GM18498 (cell line): ENCODE measurements at regions not wholly inside any gene's neighbourhood (a gene's known extent, or its start where the extent isn't known, plus 50 kb on each side); places are given as distances from the start of the nearest gene placed in this dataset.
"Not testable (repeated sequence)": the region's sequence is repeated elsewhere in the genome, so short reads cannot be mapped to it uniquely, and the experiment has no call there.

Experiments
- ATAC-seq: cut with Tn5 transposase; IDR thresholded peaks from one replicate; pipeline ENCODE4 v1.9.1; 2021; ENCODE audit warnings: mild to moderate bottlenecking, moderate library complexity; ENCODE audit not compliant: unreplicated experiment

DNA sequence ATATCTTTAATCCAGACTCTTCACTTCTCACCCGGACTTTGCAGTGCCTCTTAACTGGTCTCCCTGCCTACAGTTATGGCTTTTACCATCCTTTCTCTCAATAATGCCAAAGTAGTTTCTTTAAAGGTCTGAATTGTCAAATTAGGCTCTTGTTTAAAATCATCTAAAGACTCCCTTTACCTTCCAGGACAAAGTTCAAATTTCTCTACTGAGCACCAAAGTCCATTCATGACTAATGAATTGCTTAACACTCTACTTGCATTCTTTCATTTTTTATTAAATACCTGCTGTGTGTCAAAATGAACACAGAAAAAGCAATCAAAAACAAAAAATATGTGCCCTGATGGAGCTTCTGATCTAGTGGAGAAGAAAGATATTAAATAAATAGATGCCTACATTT is 472.4 kb upstream of the UBE2E2 start:
- no peak for ATAC-seq

- no peak for ATAC-seq
These were observed 471.2 kb upstream of the UBE2E2 start for GRCh38 chr3:22731901-22732300.

- ATAC-seq = no peak
These were observed 470.5 kb upstream of the UBE2E2 start for GRCh38 chr3:22732641-22733040.

DNA sequence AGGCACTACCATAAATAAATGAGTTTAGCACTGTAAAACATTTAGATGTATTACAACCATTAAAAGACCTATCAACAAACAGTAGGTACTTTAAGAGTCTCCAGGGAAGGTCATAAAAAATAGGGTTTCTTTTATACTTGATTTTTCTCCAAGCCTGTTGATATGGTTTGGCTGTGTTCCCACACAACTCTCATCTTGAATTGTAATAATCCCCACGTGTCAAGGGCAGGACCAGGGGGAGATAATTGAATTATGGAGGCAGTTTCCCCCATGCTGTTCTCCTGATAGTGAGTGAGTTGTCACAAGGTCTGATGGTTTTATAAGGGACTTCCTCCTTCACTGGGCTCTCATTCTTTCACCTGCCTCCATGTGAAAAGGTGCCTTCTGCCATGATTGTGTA is 468.9 kb upstream of the UBE2E2 start:
- ATAC-seq = no peak

DNA sequence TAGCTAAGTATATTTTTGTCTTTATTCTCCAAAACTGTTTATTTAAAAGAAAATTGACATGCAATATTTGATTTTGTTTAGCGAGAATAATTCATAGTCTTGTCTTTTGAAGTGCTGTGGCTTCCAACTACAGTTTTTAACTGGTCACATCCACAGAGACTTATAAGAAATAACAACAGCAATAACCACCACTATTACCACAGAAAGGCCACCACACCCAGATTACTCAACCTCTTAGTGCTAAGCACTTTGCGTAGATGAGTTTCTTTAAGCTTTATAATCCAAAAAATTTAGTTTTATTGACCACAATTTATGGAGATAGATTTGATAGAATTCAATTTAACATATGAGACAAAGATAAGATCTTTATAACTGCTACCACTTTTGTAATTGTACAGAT is 468.4 kb upstream of the UBE2E2 start:
- ATAC-seq = no peak

DNA sequence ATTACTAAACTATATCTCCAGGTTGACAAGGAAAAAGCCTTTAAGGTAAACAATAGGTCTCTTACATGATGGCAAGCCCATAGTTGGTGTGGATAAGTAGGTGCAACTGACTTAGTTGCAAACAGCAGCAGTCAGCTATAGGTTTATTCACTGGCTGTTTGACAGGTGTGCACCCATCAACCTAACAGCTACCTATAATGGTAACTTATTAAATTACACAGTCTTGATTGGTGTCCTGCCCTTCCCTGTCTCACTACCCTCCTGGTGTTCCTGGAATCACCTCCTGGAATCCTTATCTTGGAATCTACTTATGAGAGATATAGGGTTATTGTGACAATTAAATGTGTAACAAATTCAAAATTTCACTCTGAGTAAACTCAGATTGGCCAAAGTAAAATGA is 467.8 kb upstream of the UBE2E2 start:
- ATAC-seq = no peak

- not testable (repeated sequence) for ATAC-seq
These were observed 459.7 kb upstream of the UBE2E2 start for GRCh38 chr3:22743386-22743785.

DNA sequence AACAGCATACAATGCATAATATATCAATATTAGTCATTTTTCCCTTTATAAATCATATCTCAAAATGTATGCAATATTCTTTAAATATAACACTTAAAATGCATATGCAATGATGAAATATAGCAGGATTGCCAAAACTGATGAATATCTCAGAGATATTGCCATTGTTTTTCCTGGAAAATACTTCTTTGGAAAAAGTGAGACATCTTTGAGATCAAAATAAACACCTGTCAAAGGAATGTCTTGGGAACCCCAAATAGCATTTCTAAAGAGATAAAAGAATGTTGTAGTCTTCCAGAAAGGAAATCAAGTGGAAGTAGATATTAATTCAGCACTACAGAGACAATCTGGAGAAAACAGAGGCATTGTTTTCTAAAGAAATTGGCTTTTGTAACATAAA is 457.8 kb upstream of the UBE2E2 start:
- ATAC-seq = no peak

GRCh38 chr3:22746221-22746620 is 456.9 kb upstream of the UBE2E2 start:
- no peak for ATAC-seq

GRCh38 chr3:22748453-22749045 is 454.6 kb upstream of the UBE2E2 start:
- ATAC-seq = no peak

GRCh38 chr3:22759636-22760310 is 443.4 kb upstream of the UBE2E2 start:
- no peak for ATAC-seq

GRCh38 chr3:22765679-22766078 is 437.4 kb upstream of the UBE2E2 start:
- ATAC-seq = no peak

GRCh38 chr3:22777834-22778233 is 425.3 kb upstream of the UBE2E2 start:
- no peak for ATAC-seq

DNA sequence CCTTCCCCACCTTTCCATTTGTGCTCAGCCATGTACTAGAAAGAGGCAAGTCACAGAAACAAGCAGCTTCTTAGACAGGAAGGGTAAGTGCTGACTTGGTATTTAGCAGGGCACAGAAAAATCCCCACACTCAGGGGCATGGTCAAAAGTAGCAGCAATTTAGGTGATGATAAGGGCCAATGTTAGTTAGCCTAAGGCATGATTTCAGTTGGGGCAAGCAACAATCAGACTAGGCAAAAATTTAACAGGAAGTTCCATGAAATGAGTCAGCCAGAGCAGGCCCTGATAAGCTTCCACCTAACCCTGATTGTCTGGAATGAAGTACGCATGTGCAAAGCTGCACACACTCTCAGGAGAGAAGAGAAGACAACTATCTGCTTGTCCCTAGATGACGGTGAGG is 423.4 kb upstream of the UBE2E2 start:
- ATAC-seq = no peak

GRCh38 chr3:22792533-22792932 is 410.6 kb upstream of the UBE2E2 start:
- no peak for ATAC-seq

GRCh38 chr3:22795917-22796316 is 407.2 kb upstream of the UBE2E2 start:
- no peak for ATAC-seq

DNA sequence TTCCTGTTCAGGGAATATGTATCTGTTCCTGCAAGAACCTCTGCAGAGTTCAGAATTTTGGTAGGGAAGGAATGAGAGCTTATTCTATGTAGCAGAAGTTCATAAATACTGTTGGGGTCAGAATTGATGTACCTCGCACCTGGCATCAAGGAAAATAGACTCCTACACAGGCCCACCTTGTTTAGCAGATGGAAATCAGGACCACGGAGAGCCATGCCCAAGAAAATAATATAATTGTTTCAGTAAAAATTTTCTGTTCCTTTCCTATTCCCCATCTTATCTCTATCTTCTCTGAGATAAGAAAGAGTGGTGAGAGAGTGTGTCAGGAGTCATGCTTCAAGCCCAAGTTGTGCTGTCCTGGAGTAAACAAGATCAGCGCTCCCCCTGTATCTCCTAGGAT is 404.7 kb upstream of the UBE2E2 start:
- no peak for ATAC-seq

DNA sequence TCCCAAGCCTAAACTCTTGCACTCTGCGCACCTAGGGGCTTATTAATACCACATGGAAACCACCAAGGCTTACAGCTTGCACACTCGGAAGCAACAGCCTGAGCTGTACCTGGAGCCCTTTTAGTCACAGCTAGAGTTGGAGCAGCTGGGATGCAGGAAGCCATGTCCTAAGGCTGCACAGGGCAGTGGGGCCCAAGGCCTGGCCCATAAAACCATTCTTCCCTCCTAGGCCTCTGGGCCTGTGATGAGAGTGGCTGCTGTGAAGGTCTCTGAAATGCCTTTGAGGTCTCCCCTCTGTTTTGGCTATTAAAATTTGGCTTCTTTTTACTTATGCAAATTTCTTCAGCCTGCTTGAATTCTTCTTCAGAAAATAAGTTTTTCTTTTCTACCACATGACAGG is 383.9 kb upstream of the UBE2E2 start:
- no peak for ATAC-seq

DNA sequence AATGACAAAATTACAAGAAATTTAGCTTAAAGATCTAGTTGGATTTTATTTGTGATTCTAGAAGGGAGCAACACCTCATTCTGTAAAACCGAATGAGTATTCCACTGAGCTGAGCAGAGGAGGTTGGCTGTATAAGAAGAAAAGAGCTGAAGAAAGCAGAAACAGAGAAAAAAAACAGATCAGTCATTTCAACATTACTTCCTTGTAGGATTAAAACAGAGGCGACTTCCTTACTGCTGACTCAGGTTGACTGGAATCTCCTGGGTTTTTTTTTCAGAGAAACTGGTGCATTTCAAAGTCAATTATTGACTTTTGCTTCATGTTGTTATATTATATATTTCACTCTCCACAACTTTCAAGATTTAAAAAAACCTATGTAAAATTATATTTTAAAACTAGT is 368.1 kb upstream of the UBE2E2 start:
- no peak for ATAC-seq

DNA sequence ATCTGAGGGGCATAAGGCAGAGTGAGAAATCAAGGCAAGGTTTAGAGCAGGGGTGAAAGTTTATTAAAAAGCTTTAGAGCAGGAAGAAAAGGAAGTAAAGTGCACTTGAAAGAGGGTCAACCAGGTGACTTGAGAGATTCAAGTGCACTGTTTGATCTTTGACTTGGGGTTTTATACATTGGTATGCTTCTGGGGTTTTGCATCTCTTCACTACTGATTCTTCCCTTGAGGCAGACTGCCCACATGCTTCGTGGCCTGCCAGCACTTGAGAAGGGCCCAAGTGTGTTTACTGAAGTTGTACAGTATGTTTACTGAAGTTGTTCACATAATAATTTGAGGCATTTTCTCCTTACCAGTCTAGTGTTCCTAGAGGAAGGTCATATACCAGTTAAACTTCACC is 367.0 kb upstream of the UBE2E2 start:
- no peak for ATAC-seq

DNA sequence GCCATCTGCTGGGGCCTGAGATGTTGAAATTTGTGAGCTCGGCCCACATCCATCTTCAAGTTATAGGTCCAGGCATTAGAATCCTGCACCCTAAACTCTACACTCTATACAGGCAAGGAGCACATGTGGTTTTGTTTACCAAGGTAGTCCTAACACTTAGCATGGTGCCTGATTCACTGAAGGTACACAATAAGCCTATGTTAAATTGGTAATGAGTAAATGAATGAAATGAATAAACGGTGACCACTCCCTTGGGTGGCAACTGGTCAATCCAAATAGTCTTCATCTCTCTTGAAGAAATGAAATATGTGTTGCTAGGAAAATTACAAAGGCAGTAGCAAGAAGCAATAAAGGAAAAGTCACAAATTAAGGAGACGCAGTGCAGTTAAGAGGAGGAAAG is 359.3 kb upstream of the UBE2E2 start:
- no peak for ATAC-seq

GRCh38 chr3:22846566-22846965 is 356.6 kb upstream of the UBE2E2 start:
- ATAC-seq = no peak

DNA sequence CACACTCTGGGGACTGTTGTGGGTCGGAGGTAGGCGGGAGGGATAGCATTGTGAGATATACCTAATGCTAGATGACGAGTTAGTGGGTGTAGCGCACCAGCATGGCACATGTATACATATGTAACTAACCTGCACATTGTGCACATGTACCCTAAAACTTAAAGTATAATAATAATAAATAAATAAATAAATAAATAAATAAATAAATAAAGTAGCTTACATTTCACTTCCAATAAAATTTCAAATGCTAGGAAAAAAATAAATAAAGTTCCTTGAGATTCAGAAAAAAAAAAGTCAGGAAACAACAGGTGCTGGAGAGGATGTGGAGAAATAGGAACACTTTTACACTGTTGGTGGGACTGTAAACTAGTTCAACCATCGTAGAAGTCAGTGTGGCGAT is 353.5 kb upstream of the UBE2E2 start:
- not testable (repeated sequence) for ATAC-seq
